Skin epidermis (tissue), 12 donors: ENCODE measurements at regions not wholly inside any gene's neighbourhood (a gene's known extent, or its start where the extent isn't known, plus 50 kb on each side); places are given as distances from the start of the nearest gene placed in this dataset.

Source experiments
- H3K27ac ChIP-seq, 21 experiments: fragments of 200-600 bp; sonication (generic) in 11 of 21; one replicate each; pipeline ENCODE4 v1.5.0; 2020; ENCODE audit warnings: mild to moderate bottlenecking in 3 of 21, inconsistent platforms in 2 of 21, moderate library complexity in 2 of 21
- H3K4me3 ChIP-seq, 7 experiments: fragments of 200-600 bp; sonication (generic) in 2 of 7; one replicate each; pipeline ENCODE4 v1.5.0; 2020; ENCODE audit warnings: inconsistent platforms in 2 of 7, mild to moderate bottlenecking in 2 of 7, moderate library complexity in 1 of 7

DNA sequence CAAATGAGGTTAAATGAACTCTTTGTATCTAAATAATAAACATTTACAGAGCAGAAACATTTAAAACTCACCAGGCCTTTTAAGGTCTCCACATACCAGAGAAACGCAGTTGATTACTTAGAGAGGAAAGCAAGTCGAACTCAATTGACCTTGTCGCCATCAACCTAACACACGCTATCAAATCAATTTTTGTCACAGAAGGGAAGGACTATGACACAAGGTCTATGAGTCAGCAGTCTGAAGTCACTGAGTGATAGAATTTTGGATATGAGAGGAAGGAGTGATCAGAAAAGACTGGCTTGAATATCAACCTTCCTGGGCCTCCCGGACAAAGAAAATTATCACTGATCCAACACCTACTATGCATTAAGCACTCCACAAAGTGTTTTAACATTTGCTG lies 514.4 kb upstream of the ZNF385D start:
- Histone ChIP-seq H3K27ac (no peak overlapping the region), H3K4me3 (no peak overlapping the region)

DNA sequence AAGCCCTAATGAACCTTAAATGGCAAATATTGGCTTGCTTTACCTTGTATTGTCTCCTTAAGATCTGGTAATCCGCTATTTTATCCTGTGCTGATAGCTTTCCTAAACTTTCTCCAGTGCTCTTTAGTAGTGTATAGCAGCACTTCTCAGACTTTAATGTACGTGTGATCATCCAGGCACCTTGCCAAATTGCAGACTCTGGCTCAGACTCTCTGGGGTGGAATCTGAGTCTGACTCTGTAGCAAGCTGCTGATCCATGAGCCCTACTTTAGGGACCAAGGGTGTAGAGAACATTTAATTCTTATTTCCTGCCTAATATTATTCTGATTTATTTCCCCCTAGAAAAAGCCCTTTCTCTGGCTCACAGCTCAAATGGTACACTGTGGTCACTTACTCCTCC lies 518.8 kb upstream of the ZNF385D start:
- H3K4me3 ChIP-seq = no peak overlapping the region
- no peak overlapping the region for H3K27ac ChIP-seq

DNA sequence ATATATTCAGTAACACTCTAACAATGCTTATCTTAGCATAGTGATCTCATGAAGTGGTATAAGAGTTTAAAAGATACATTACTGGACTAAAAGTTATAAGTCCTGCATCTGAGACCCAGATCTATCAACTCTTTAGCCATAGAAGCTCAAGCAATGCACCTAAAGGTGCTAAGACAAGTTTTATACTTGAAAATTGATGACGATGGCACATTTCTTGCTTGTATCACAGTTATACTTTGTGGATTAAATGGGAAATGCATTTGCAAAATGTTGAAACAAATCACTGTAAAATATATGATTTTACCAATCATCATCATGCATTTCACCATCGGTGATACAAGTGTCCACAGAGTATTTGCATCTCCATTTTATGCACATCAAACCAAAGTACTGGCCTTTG lies 525.3 kb upstream of the ZNF385D start:
- Histone ChIP-seq H3K4me3 (no peak overlapping the region), H3K27ac (no peak overlapping the region)

DNA sequence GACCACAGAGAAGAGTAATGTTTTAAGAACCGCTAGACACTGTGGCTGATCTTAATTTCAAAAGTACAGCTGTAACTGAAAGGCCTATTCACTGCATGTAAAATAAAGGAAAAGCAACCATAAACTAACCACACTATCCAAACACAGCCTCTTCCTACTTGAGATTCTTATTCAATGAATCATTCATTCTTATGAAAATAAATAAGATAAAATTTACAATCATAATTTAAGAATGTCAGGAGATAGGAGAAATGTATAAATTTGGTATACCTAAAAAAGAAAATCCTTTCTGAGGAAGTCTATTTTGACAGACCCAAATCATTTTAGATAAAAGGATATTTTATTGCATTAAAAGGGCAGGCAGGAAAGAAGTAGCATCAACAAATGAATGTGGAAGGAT lies 533.5 kb upstream of the ZNF385D start:
- Histone ChIP-seq H3K4me3 (no peak overlapping the region), H3K27ac (no peak overlapping the region)

- no peak overlapping the region for H3K27ac ChIP-seq
- no peak overlapping the region for H3K4me3 ChIP-seq
These were observed 537.7 kb upstream of the ZNF385D start for GRCh38 chr3:22288756-22289155.

- Histone ChIP-seq H3K27ac (no peak overlapping the region), H3K4me3 (no peak overlapping the region)
These were observed 541.7 kb upstream of the ZNF385D start for GRCh38 chr3:22292681-22293080.

- Histone ChIP-seq H3K27ac (no peak overlapping the region), H3K4me3 (no peak overlapping the region)
These were observed 545.6 kb upstream of the ZNF385D start for GRCh38 chr3:22296601-22297000.

GRCh38 chr3:22297436-22297835 lies 546.4 kb upstream of the ZNF385D start:
- Histone ChIP-seq H3K4me3 (no peak overlapping the region), H3K27ac (no peak overlapping the region)

- Histone ChIP-seq H3K27ac (no peak overlapping the region), H3K4me3 (no peak overlapping the region)
These were observed 555.4 kb upstream of the ZNF385D start for GRCh38 chr3:22306454-22306853.

DNA sequence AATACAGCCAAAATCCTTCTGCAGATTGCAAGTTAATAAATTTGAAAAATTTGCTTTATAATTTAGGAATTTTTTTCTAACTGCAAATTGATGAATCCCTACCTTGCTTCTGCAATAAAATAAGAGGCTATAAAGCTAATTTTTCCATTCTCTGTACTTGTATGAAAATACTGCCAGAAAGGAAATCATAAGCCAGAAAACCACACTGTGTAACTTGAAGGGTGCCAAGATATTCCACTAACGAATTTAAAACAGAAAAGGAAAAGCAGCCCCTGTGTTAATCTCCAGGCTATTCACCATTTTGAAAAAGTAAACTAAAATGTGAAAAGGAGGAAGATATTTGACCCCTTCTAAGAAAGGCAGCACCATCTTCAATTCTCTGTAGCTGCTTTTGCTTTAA lies 557.9 kb upstream of the ZNF385D start:
- Histone ChIP-seq H3K4me3 (no peak overlapping the region), H3K27ac (no peak overlapping the region)

- no peak overlapping the region for H3K4me3 ChIP-seq
These were observed 564.9 kb upstream of the ZNF385D start for GRCh38 chr3:22315925-22316324.

DNA sequence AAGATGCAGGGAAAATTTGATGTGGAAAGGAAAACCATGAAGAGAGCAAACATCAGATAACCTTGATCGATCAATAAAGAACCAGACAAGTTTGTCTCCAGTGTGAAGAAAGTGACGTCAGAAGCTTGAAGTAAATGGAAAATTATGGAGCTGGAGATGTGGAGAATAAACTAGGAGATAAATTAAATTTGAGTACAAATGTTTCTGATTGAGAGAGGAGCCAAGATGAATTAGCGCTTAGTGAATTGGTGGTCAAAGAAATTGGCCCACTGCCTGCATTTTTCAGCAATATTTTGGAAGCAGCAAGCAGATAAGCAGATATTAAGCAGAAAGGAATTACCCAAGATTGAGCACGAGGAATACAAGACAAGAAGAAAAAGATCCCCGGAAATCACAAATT lies 567.3 kb upstream of the ZNF385D start:
- no peak overlapping the region for H3K27ac ChIP-seq
- H3K4me3 ChIP-seq = no peak overlapping the region

More at GRCh38 chr3:22315925-22316324, 564.9 kb upstream of the ZNF385D start:
- no peak overlapping the region for H3K27ac ChIP-seq

DNA sequence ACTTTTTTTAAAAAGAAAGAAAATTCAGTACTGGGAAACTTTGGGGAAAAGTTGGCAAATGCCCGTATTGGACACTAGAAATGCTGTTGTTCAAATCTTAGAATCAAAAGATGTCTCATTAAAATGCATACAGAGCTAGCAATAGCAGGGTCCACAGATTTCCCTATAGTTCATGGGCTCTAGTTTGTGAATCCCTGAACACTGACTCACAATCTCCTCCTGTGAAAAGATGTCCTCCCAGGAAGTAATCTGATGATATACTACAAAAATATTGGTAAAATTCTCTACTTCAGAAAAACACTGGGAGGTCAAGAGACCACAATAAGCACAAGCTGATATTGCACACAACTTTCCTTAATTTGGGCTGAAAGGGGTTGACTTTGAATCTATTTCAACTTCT lies 568.4 kb upstream of the ZNF385D start:
- Histone ChIP-seq H3K27ac (no peak overlapping the region), H3K4me3 (no peak overlapping the region)

- Histone ChIP-seq H3K4me3 (no peak overlapping the region), H3K27ac (no peak overlapping the region)
These were observed 571.9 kb upstream of the ZNF385D start for GRCh38 chr3:22322861-22323260.

DNA sequence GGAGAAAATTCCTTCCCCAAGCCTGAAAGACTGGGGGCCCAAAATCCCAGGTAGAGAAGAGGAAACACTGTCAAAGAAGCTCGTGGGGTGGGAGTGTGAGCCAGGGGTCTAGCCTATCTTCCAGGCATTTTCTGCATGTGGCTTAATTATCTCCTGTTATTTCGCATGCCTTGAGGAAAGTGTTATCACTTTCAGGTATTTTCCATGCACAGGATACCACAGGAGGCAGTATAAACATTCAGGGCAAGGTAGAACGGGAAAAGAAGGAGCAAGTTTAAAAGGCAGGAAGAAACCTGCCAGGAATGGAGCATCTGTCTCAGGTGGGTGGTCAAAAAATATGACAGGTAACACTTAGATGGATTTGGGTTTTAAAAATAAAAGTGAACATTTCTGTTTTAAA lies 575.3 kb upstream of the ZNF385D start:
- Histone ChIP-seq H3K27ac (no peak overlapping the region), H3K4me3 (no peak overlapping the region)

DNA sequence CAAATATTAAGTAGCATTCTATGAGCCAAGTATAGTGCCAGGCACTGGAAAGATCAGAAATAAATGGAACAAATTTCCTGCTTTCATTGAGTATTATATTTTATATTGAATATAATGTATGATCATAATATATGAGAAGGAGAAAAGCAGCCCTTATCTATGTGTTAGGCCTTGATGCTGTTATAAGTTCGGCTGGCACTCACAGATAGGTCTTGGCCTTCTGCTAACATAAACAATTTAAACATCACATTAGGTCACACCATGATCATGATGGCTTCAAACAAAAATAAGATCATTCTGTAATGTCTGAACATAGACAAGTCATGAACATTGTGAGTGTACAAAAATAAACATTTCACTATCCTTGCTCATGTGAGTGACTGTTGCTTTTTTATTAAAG lies 584.0 kb upstream of the ZNF385D start:
- Histone ChIP-seq H3K4me3 (no peak overlapping the region), H3K27ac (no peak overlapping the region)

DNA sequence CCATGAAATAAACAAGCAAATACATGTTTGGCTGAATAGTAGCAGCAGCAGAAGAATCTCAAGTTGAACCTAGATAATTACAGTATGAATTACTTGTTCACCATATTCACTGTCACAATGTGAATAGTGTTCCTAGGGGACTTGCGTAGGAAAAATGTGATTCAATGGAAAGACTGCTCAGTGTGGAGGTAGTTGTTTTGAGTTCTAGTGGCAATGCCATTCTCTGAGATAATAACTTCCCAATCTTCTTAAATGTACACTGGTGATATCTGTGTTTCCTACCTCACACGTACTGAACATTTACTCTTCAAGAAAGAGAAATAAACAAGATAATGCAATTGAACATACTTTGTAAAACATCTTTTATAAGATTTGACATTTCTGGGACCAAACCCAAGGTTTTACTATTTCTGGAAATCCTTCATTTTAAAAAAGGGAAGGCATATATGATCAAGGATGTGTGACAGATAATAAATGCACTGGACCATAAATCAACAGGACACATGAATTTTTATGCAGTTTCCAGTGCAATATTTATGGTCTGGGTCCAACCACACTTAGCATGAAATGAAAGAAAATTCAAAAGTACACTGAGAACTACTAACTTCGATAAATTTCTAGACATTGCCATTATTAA lies 598.3 kb upstream of the ZNF385D start:
- no peak overlapping the region for H3K27ac ChIP-seq
- no peak overlapping the region for H3K4me3 ChIP-seq

GRCh38 chr3:22351806-22352205 lies 600.8 kb upstream of the ZNF385D start:
- no peak overlapping the region for H3K27ac ChIP-seq
- no peak overlapping the region for H3K4me3 ChIP-seq

DNA sequence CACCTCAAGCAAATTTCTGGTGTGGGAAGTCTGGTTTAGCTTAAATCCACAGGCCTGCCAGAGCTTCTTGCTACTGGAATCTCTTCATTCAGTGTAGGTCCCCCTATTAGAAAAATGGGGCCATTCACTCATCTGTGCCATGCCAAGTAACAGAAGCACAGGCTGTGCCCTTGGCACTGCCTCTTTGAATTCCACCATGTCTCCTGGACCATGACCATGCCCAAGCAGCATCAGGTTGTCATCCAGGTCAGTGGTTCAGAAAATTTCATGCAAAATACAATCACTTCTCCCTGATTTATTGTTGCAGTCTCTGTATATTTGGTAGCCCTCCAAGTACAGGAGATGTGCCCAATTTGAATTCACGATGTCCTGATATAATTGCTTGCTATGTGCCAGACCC lies 602.1 kb upstream of the ZNF385D start:
- Histone ChIP-seq H3K4me3 (no peak overlapping the region), H3K27ac (no peak overlapping the region)

GRCh38 chr3:22358334-22358733 lies 607.3 kb upstream of the ZNF385D start:
- Histone ChIP-seq H3K4me3 (no peak overlapping the region), H3K27ac (no peak overlapping the region)

- H3K27ac ChIP-seq = no peak overlapping the region
- H3K4me3 ChIP-seq = no peak overlapping the region
These were observed 609.2 kb upstream of the ZNF385D start for GRCh38 chr3:22360164-22360563.

GRCh38 chr3:22360970-22361369 lies 610.0 kb upstream of the ZNF385D start:
- no peak overlapping the region for H3K27ac ChIP-seq

More at GRCh38 chr3:22360970-22361369, 610.0 kb upstream of the ZNF385D start:
- H3K4me3 ChIP-seq = no peak overlapping the region
